Right ventricle myocardium inferior (tissue), 1 donor: ENCODE measurements at regions not wholly inside any gene's neighbourhood (a gene's known extent, or its start where the extent isn't known, plus 50 kb on each side); places are given as distances from the start of the nearest gene placed in this dataset.
A peak's percentile ranks its signal among the peaks of the same experiment; 100 is the strongest.
"Not testable (repeated sequence)": the region's sequence is repeated elsewhere in the genome, so short reads cannot be mapped to it uniquely, and the experiment has no call there.

Experiments
- ATAC-seq: fragments of 200-7000 bp; cut with Tn5 transposase; one replicate; pipeline ENCODE4 v1.9.1; 2020; ENCODE audit warnings: mild to moderate bottlenecking, moderate library complexity
- DNase-seq: peaks from one replicate; pipeline ENCODE4 v3.0.0; 2021; ENCODE audit errors: missing footprints
- intact Hi-C: fragments of 100-400 bp; cut with DNase I; formaldehyde crosslinking; loops from one replicate; pipeline ENCODE4 v1.11.0; 2022
- donor health status: DM: no; HTN: yes; CAD: no; lungs with severe emphysema.

- intact Hi-C loops: no loop called here
- ATAC-seq: no peak
These were observed 298.0 kb upstream of the CTNNB1 start for GRCh38 chr3:40901298-40901697.

GRCh38 chr3:40901796-40902195, 297.5 kb upstream of the CTNNB1 start:
- intact Hi-C loops: no loop called here
- ATAC-seq (no peak), DNase-seq (no peak)

More at GRCh38 chr3:40901298-40901697, 298.0 kb upstream of the CTNNB1 start:
- DNase-seq: no peak

GRCh38 chr3:40907907-40908465, 291.3 kb upstream of the CTNNB1 start:
- DNase-seq, ATAC-seq, intact Hi-C loops: not testable (repeated sequence)

GRCh38 chr3:40908612-40909011, 290.7 kb upstream of the CTNNB1 start:
- intact Hi-C loops: no loop called here
- no peak for DNase-seq
- ATAC-seq: no peak

GRCh38 chr3:40911264-40911663, 288.0 kb upstream of the CTNNB1 start:
- ATAC-seq (no peak), DNase-seq (no peak)
- intact Hi-C loops: no loop called here

- DNase-seq (no peak), ATAC-seq (no peak)
- intact Hi-C loops: no loop called here
These were observed 287.4 kb upstream of the CTNNB1 start for GRCh38 chr3:40911928-40912327.

- DNase-seq: no peak
- ATAC-seq: no peak
- intact Hi-C loops: no loop called here
These were observed 286.8 kb upstream of the CTNNB1 start for GRCh38 chr3:40912461-40912860.

GRCh38 chr3:40913192-40913591, 286.1 kb upstream of the CTNNB1 start:
- DNase-seq (no peak), ATAC-seq (no peak)
- intact Hi-C loops: no loop called here

GRCh38 chr3:40913641-40914040, 285.7 kb upstream of the CTNNB1 start:
- intact Hi-C loops: no loop called here
- ATAC-seq: no peak
- no peak for DNase-seq

GRCh38 chr3:40914475-40914874, 284.8 kb upstream of the CTNNB1 start:
- DNase-seq (no peak), ATAC-seq (no peak)
- intact Hi-C loops: no loop called here

- ATAC-seq (no peak), DNase-seq (no peak)
- intact Hi-C loops: no loop called here
These were observed 283.9 kb upstream of the CTNNB1 start for GRCh38 chr3:40915346-40915865.

GRCh38 chr3:40920041-40920440, 279.3 kb upstream of the CTNNB1 start:
- intact Hi-C loops: no loop called here
- ATAC-seq: no peak
- no peak for DNase-seq

GRCh38 chr3:40921251-40921650, 278.1 kb upstream of the CTNNB1 start:
- no peak for ATAC-seq
- intact Hi-C loops: no loop called here
- no peak for DNase-seq

GRCh38 chr3:40923143-40923542, 276.2 kb upstream of the CTNNB1 start:
- ATAC-seq (no peak), DNase-seq (no peak)
- intact Hi-C loops: no loop called here

GRCh38 chr3:40923651-40924050, 275.7 kb upstream of the CTNNB1 start:
- intact Hi-C loops: no loop called here
- no peak for ATAC-seq
- DNase-seq: no peak

- DNase-seq (no peak), ATAC-seq (no peak)
These were observed 274.7 kb upstream of the CTNNB1 start for GRCh38 chr3:40924559-40925141.

GRCh38 chr3:40925231-40925630, 274.1 kb upstream of the CTNNB1 start:
- intact Hi-C loops: no loop called here
- no peak for DNase-seq
- ATAC-seq: no peak

More at GRCh38 chr3:40924559-40925141, 274.7 kb upstream of the CTNNB1 start:
- intact Hi-C loops: no loop called here

GRCh38 chr3:40930131-40930538, 269.2 kb upstream of the CTNNB1 start:
- intact Hi-C loops: no loop called here
- ATAC-seq: peak; percentile 62

GRCh38 chr3:40930756-40931155, 268.5 kb upstream of the CTNNB1 start:
- intact Hi-C loops: no loop called here
- ATAC-seq: no peak
- DNase-seq: no peak

More at GRCh38 chr3:40930131-40930538, 269.2 kb upstream of the CTNNB1 start:
- DNase-seq: no peak

- intact Hi-C loops: no loop called here
- DNase-seq (no peak), ATAC-seq (no peak)
These were observed 260.7 kb upstream of the CTNNB1 start for GRCh38 chr3:40938591-40938990.
